Islet of Langerhans (tissue), 1 donor: ENCODE measurements at regions not wholly inside any gene's neighbourhood (a gene's known extent, or its start where the extent isn't known, plus 50 kb on each side); places are given as distances from the start of the nearest gene placed in this dataset.

Source experiments
- FAIRE-seq: peaks from one replicate; lab custom pipeline; 2011; peaks lifted over from hg19 to GRCh38; lab: Jason Lieb, UNC

DNA sequence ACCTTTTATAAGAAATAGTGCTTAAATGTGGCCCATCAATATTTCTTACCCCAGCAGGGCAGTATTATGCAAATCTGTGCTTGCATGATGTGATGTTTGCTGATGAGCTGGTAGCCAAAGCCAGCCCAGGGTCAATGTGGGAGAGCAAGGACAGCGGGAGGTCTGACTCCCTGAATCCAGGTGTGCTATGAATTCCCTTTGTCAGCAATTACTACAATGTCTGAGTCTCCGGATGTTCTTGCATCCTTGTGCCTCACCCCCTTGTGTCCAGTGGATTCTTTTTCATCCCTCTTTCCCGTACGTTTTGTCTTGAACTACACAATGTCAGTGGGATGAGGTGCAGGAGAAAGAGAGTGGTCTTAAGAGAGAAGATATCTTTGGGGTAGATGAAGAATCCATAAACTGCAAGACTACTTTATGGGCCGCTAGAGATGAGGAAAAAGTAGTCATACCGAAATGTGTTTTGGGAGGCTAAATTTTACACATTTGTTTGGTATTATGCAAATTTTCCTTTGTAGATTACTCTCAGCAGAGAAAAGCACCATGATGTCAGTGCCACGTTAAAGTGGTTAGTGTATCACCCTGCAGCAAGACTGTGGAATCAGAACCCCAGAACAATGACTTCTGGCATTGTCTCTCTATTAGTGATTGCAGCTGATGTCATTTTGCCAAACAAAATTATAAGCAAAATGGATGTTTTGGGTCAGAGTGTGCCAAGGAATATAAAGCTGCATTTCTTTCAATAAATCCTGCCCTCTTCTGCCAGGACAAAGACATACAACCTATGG, 53.5 kb upstream of the TSHZ3 start:
- FAIRE-seq, result no peak

- FAIRE-seq, result no peak
These were observed 56.9 kb upstream of the TSHZ3 start for GRCh38 chr19:31406106-31406505.

DNA sequence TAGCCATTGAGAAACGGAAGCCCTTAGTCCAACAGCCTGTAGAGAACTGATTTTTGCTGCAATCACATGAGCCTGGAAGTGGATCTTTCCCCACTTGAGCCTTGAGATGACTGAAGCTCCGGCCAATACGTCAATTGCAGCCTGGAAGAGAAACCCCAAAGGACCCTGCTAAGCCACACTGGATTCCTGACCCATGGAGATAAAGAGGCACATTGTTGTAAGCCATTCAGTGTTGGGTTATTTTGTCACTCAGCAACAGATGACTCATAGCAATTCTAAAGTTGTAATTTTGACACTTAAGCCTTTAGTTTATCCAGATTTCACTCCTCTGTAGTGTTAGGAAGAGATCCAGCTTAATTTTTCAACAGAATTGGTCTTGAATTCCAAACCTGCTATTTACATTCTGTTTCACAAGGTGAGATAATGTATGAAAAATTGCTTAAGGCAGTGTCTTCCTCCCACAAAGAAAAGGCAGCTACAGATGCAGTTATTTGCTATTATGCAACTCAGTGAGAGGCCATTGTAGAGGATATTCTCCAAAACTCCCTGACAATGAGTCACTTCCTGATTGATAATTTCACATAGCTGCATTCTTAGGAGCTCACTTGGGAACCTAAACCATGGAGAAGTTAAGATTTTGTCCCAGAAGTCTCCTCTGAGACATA, 59.4 kb upstream of the TSHZ3 start:
- FAIRE-seq, result no peak

GRCh38 chr19:31413353-31413752, 64.1 kb upstream of the TSHZ3 start:
- FAIRE-seq, result no peak

DNA sequence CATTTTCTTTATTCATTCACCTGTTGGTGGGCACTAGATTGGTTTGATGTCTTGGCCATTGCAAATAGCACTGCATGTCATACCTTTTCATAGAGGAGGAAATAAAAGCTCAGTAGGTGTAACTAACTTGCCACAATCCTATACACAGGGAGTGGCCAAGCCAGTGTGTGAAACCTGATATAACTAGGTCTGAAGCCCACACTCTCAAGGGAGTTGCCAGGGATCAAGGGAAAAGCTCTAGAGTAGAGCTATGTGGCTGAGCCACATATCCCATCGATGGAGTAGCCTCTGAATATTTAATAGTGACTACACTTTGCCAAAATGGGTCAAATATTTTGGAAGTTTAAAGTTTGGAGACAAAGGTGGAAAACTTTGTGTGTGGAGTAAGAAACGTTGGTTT, 66.1 kb upstream of the TSHZ3 start:
- no peak for FAIRE-seq

- FAIRE-seq, result no peak
These were observed 67.3 kb upstream of the TSHZ3 start for GRCh38 chr19:31416548-31416947.

GRCh38 chr19:31418055-31418454, 68.8 kb upstream of the TSHZ3 start:
- no peak for FAIRE-seq

DNA sequence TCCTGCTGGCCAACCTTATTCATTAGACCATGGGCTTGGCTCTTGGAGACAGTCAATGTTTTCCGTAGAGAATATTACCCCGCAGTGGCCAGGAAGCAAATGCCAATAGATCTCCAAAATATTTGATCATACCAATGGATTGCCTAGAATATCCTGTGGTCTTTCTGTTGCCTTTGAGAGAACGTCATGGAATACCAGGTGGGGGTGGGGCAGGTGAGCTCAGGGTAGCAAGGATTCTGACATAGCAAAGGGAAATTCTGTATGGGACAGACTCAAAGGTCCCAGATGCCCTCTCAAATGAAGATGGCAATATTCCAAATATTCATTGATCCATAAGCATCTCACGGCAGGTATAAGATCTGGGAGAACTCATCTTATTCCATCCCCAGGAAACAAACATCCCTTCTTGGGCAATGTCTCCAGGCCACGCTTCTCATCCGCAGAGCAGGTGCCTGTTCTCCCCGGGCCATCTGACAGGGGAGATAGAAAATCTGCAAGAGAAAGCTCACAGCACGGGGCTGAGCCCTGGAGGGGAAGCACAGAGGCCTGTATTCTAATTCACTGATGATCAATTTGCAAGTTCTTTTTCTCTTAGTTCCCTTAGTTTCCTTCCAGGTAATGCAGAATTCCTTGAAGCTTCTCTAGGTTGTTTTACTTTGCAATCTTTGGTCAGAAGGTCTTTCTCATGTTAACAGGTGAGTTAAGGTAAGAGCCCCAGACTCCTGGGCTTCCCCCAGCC, 69.6 kb upstream of the TSHZ3 start:
- FAIRE-seq, result no peak

DNA sequence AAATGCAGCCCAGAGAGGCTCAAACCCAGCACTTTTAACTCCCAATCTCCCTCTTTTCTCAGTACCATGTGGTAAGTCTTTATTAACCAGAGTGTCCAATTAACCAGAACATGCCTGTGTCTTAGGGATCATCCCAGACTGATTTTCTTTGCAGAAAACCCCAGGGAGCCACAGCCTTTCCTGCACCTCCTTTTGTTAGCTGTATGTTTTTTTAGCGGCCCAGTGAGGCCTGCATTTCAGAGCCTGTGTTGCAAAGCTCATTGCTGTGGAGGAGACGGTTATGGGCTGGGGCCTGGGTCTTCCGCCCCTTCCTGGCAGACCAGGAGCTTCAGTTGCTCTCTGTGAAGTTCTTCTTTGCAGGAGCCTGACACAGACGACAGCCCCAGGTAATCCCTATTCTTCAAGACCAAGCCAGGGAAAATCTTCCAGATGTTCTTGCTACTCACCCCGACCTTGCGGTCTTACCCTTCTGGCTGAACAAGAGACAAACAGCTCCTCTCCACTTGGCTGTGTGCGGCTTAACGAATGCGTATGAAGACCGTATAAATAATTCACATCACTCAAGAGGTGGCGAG, 70.7 kb upstream of the TSHZ3 start:
- no peak for FAIRE-seq

GRCh38 chr19:31421082-31421481, 71.8 kb upstream of the TSHZ3 start:
- no peak for FAIRE-seq

- no peak for FAIRE-seq
These were observed 72.6 kb upstream of the TSHZ3 start for GRCh38 chr19:31421856-31422255.

GRCh38 chr19:31423896-31424295, 74.7 kb upstream of the TSHZ3 start:
- FAIRE-seq, result no peak

DNA sequence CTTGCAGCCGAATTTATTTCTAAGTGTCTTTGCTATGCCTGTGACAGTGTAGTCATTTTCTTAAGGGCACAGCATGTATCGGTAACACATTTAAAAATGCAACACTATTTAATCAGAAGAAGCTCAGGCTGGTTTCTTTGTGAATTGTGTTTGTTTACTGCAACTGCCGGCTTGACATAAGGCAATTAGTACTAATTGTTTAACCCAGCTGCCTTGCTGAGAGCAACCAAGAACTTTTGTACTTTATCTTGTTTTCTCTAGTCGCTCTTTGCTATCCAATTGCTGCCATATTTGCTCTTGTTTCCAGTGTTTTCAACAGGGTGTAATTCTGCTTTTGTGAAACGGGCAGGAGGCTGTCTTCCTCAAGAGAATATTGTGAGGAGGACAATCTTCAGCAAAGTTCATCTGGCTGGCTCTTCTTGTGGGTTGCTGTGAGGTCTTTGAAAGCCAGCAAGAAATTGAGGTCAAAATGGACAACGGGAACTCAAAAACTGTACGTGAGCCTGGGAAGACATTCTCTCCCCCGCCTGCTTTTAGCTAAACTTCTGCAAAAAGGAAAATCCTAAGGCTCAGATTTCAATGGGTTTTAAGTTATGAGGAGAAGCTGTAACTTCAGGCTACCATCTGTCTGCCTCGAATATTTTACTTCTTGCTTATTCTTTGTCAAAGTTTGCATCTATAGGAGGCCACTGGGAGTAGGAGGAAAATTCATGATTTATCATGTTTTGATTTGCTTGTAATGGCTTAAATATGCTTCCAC, 75.8 kb upstream of the TSHZ3 start:
- FAIRE-seq, result no peak

- FAIRE-seq, result no peak
These were observed 78.6 kb upstream of the TSHZ3 start for GRCh38 chr19:31427857-31428256.

DNA sequence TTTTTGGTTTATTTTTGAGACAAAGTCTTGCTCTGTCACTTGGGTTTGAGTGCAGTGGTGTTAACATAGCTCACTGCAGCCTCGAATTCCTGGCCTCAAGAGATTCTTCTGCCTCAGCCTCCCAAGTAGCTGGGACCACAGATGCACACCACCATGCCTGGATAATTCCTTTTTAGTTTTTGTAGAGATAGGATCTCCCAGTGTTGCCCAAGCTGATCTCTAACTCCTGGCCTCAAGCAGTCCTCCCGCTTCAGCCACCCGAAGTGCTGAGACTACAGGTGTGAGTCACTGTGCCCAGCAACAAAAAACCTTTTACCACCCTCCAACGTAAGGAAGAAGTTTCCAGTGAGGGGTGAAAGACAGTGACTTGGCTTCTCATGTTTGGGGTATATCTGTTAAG, 81.1 kb upstream of the TSHZ3 start:
- FAIRE-seq, result no peak

DNA sequence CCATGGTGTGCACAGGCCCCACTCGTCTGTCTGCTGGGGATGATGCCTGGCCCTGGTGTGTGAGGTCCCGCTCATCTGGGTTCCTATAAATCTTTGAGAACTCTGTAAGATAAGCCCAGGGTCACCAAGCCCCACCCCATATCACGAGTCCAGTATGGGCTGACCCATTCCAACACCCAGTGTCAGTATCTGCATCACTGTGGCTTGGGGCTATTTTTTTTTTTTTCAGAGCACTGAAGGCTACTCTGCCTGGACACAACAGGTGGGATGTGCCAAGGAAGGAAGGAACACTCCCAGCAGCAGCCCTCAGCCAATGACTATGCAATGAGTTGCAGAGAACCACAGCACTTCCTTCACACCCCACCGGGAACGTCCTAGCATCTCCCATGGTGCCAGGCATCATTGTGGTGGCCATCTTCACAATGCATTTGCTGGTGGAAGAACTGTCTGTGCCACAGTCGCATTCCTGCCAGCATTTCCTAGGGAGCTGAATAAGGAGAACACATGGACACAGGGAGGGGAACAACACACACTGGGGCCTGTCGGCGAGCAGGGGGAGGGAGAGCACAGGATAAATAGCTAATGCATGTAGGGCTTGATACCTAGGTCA, 83.1 kb upstream of the TSHZ3 start:
- no peak for FAIRE-seq

DNA sequence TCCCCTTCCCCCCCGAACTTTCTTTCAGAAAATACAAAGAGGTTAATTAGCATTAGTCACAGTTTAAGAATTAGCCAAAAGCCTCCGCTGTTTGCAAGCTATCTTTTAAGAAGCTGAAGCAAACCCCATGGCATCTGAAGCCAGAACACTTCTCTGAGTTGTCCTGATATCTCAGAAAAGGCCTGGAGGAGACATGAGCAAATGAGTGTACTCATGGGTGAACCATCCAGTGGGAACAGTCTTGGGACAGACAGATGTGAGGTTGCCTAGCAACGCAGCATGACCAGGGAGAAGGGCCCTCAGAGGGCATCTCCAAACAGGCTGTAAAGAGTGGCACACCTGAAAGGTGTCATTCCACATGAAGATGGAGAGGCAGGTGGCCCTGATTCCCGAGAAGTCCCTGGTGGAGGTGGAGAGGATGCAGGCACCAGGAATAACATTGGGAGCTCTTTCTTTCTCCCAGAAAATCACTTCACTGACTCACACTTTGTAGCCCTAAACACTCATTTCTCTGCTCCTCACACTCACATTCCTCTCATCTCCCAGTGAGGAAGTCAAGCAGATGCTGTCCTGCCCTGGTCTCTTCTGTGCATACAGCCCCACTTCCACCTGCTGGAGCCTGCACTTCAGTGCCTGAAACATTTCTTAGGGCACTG, 87.0 kb upstream of the TSHZ3 start:
- no peak for FAIRE-seq

DNA sequence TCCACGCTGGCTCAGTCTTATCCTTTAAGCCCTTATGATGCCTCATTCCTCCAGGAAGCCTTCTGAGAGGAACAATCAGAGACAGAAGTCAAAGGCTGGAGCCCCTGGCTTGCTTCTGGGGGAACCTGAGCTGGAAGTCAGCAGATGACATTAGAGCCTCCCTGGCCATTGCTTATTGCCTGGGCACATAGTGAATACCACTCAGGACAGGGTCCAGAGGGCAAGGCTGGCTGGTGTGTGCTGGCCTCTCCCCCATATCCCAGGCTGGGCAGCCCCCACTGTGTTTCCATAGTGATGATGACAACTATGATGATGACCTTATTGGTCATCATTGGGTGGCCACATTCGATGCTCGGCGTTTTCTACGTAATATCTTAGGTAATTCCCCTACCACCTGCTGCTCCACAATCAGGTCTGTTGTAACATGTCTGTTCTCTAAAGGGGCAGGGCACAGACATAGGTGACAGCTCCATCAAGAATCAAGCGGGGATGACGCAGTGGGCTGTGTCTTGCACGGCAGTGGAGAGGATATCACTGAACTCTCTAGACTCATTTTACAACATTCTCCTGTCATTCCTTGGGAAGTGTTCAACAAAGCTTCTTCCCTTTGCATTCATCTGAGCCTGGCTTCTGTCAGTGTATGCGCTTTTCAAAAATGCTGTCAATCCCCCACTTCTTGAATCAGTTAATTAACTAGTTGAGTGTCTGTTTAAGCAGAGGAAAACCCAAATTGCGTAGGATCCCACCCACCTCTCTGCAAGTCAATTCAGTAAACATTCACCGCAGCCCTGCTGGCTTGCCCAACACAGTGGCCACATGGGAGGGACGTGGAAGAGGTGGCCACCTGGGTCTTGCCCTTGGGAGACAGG, 89.4 kb upstream of the TSHZ3 start:
- FAIRE-seq, result no peak

DNA sequence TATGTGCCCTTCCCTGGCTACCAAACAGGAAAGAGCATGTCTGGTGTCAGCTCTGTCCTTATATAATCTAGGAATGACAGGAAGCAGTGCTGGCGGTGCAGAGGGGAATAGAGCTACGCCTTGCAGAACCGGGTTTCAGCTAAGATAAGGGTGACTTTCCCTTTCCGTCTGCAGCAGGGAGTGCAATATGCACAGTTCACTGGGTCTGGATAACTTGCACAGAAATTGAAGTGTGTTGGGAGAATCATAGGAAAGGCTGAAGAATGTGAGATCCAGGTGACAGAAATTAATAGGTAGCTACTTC, 90.0 kb upstream of the TSHZ3 start:
- no peak for FAIRE-seq

GRCh38 chr19:31444931-31445330, 95.7 kb upstream of the TSHZ3 start:
- no peak for FAIRE-seq

DNA sequence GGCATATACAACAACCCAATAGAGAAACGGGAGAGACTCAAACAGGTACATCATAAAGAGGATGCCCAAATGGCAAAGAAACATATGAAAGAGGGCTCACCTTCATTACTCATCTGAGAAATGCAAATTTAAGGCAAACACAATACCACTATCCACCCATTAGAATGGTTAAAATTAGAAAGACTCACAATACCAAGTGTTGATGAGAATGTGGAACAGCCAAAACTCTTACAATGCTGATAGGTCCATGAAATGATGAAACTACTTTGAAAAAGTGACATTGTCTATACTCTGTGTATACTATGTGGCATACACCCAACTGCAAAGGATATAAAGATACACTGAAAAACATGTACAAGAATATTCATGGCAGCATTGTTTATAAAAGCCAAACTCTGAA, 96.2 kb upstream of the TSHZ3 start:
- no peak for FAIRE-seq
